Smooth muscle cell (in vitro differentiated cells): ENCODE measurements at regions not wholly inside any gene's neighbourhood (a gene's known extent, or its start where the extent isn't known, plus 50 kb on each side); places are given as distances from the start of the nearest gene placed in this dataset.
A peak's percentile ranks its signal among the peaks of the same experiment; 100 is the strongest.

Experiments used
- DNase-seq: peaks from one replicate; lab custom pipeline; 2025; ENCODE audit not compliant: unreplicated experiment; lab: John Stamatoyannopoulos, UW
- H2AFZ ChIP-seq: fragments of 200-600 bp; sonication (generic); 2 replicates; pipeline ENCODE4 v1.6.0; 2016; ENCODE audit warnings: antibody characterized with exemption, low read depth, mild to moderate bottlenecking
- H3F3A ChIP-seq: fragments of 200-600 bp; sonication (generic); 2 replicates; pipeline ENCODE4 v1.6.0; 2017; ENCODE audit warnings: antibody characterized with exemption, low read depth
- H3K27ac ChIP-seq: fragments of 200-600 bp; sonication (generic); 2 replicates; pipeline ENCODE4 v1.5.1; 2016; ENCODE audit warnings: low read depth, mild to moderate bottlenecking
- H3K27me3 ChIP-seq: fragments of 200-600 bp; sonication (generic); 2 replicates; pipeline ENCODE4 v1.6.1; 2016; ENCODE audit warnings: low read depth, mild to moderate bottlenecking
- H3K36me3 ChIP-seq: fragments of 200-600 bp; sonication (generic); 2 replicates; pipeline ENCODE4 v1.5.1; 2016; ENCODE audit warnings: low read depth
- H3K4me1 ChIP-seq: fragments of 200-600 bp; sonication (generic); 2 replicates; pipeline ENCODE4 v1.5.1; 2016; ENCODE audit warnings: low read depth
- H3K4me2 ChIP-seq: fragments of 200-600 bp; sonication (generic); 2 replicates; pipeline ENCODE4 v1.6.0; 2016; ENCODE audit warnings: mild to moderate bottlenecking
- H3K4me3 ChIP-seq: fragments of 200-600 bp; sonication (generic); 2 replicates; pipeline ENCODE4 v1.5.1; 2016; ENCODE audit warnings: mild to moderate bottlenecking
- H3K79me2 ChIP-seq: fragments of 200-600 bp; sonication (generic); 2 replicates; pipeline ENCODE4 v1.6.0; 2016; ENCODE audit warnings: low read depth, mild to moderate bottlenecking
- H3K9ac ChIP-seq: fragments of 200-600 bp; sonication (generic); 2 replicates; pipeline ENCODE4 v1.6.0; 2016; ENCODE audit warnings: low read depth
- H3K9me3 ChIP-seq: fragments of 200-600 bp; sonication (generic); replicated peaks from 2 replicates; pipeline ENCODE4 v1.5.1; 2016; ENCODE audit warnings: low read depth
- H4K20me1 ChIP-seq: fragments of 200-600 bp; sonication (generic); 2 replicates; pipeline ENCODE4 v1.6.0; 2016; ENCODE audit warnings: low read depth
- WGBS: methylation state at CpG from one replicate; pipeline ENCODE4 v1.1.7; 2016; ENCODE audit warnings: low lambda C conversion rate; 5-methylcytosine and 5-hydroxymethylcytosine counted together
- TF ChIP-seq, protein P1 (sequence below): fragments of 200-600 bp; sonication (generic); IDR thresholded peaks from 2 replicates; pipeline ENCODE4 v1.5.1; 2017; ENCODE audit warnings: borderline replicate concordance, mild to moderate bottlenecking, antibody characterized with exemption; ENCODE audit not compliant: insufficient read depth, poor library complexity, severe bottlenecking

DNA sequence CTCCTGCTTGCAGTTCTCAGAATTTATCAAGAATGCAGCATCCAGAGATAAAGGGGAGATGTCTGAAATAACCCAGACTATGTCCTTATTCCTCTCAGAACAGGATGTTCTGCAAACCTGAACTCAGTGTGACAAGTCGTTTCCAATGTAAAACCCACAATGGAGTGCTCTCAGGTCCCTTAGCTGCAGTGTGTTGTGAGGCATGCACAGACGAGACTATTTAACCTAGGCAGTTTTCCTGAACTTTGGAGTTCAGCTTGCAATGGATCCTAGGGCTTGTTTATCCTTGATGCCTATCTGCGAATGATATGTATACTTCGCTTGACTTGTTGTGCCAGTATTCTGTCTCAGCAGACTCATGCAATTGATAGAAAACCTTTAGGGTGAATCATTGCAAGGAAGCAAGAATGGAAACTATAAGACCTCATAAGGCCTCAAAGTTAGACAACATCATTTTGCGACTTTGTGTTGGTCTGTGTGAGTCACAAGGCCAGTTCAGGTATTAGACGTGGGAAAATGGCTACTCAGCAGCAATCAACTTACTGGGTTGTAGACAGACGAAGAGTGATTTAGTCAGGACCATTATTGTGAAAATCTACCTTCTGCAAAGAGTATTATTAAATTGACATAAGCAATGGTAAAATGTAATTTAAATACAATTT lies 2439.9 kb upstream of the PCDH20 start:
- Histone ChIP-seq H4K20me1 (no peaks in the 10 kb centered on the region), H3K9ac (no peak overlapping the region), H2AFZ (peak overlapping the region; percentile 49), H3K27me3 (no peaks in the 10 kb centered on the region), H3K4me2 (no peak overlapping the region), H3K27ac (no peak overlapping the region), H3K9me3 (no peaks in the 10 kb centered on the region), H3F3A (no peaks in the 10 kb centered on the region), H3K79me2 (no peaks in the 10 kb centered on the region), H3K4me3 (no peak overlapping the region), H3K36me3 (no peaks in the 10 kb centered on the region), H3K4me1 (no peaks in the 10 kb centered on the region)
- WGBS = 62% methylated on average over 7 of the region's 7 CpGs
- no peak for DNase-seq
- TF ChIP-seq, protein P1, sequence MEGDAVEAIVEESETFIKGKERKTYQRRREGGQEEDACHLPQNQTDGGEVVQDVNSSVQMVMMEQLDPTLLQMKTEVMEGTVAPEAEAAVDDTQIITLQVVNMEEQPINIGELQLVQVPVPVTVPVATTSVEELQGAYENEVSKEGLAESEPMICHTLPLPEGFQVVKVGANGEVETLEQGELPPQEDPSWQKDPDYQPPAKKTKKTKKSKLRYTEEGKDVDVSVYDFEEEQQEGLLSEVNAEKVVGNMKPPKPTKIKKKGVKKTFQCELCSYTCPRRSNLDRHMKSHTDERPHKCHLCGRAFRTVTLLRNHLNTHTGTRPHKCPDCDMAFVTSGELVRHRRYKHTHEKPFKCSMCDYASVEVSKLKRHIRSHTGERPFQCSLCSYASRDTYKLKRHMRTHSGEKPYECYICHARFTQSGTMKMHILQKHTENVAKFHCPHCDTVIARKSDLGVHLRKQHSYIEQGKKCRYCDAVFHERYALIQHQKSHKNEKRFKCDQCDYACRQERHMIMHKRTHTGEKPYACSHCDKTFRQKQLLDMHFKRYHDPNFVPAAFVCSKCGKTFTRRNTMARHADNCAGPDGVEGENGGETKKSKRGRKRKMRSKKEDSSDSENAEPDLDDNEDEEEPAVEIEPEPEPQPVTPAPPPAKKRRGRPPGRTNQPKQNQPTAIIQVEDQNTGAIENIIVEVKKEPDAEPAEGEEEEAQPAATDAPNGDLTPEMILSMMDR = no peak

DNA sequence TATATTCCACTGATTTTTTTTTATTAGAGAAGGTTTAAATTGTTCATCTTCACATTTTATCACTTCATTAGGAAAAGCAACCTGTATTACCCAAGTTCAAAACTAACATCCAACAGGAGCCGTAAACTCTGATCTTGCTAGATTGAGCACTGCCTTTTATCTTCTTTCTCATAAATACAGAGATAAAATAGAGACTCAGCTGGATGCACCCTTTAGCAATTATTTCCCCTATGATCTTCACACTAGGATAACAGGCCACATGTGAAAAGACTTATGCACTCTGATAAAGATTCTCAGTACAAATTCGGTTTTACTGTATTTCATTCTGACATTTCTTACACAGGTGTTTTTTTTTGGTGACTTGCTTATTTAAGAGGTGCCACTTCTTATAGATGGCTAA lies 2438.2 kb upstream of the PCDH20 start:
- Histone ChIP-seq H3K27ac (no peak overlapping the region), H3K4me1 (no peaks in the 10 kb centered on the region), H4K20me1 (no peaks in the 10 kb centered on the region), H3K27me3 (no peaks in the 10 kb centered on the region), H3K36me3 (no peaks in the 10 kb centered on the region), H3K79me2 (no peaks in the 10 kb centered on the region), H3F3A (no peaks in the 10 kb centered on the region), H2AFZ (no peak overlapping the region), H3K9me3 (no peaks in the 10 kb centered on the region), H3K4me2 (no peak overlapping the region), H3K4me3 (no peak overlapping the region), H3K9ac (no peak overlapping the region)
- DNase-seq = no peak
- TF ChIP-seq, protein P1 = no peak
- WGBS = 83% methylated on average over 2 of the region's 2 CpGs

DNA sequence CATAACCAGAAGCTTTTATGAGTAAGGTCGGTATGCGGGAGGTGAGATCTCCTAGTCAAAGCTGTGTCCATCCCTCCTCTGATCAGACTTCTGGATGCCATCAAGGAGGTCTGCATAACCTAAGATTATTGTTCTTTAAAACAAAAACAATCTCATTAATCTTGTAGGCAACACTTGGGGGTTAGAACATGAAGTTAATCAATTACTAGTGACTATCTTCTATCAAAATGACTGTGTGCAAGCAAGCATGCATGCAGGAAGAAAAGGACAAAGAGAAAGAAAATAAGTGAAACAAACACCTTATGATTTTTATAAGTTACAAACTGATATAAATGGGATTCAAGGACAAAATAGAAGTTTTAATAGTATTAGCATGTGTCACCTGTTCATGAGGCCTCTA lies 2435.9 kb upstream of the PCDH20 start:
- H4K20me1 ChIP-seq = no peaks in the 10 kb centered on the region
- 95% methylated on average over 2 of the region's 2 CpGs for WGBS
- no peak overlapping the region for H3K27ac ChIP-seq
- H3K9ac ChIP-seq = no peak overlapping the region
- H3K4me3 ChIP-seq = no peak overlapping the region
- no peaks in the 10 kb centered on the region for H3K36me3 ChIP-seq
- no peak overlapping the region for H2AFZ ChIP-seq
- H3K4me1 ChIP-seq = no peaks in the 10 kb centered on the region
- H3K27me3 ChIP-seq = no peaks in the 10 kb centered on the region
- H3K79me2 ChIP-seq = no peaks in the 10 kb centered on the region
- H3F3A ChIP-seq = no peaks in the 10 kb centered on the region
- TF ChIP-seq, protein P1 = no peak
- no peak overlapping the region for H3K4me2 ChIP-seq
- no peak for DNase-seq
- H3K9me3 ChIP-seq = no peaks in the 10 kb centered on the region
